SIG-M5 treated with dmso at 0.1 percent for 504 hours (cell line): ENCODE measurements at regions not wholly inside any gene's neighbourhood (a gene's known extent, or its start where the extent isn't known, plus 50 kb on each side); places are given as distances from the start of the nearest gene placed in this dataset.

ENCODE experiments used
- DNase-seq: peaks from one replicate; lab custom pipeline; 2025; ENCODE audit not compliant: unreplicated experiment; lab: John Stamatoyannopoulos, UW

DNA sequence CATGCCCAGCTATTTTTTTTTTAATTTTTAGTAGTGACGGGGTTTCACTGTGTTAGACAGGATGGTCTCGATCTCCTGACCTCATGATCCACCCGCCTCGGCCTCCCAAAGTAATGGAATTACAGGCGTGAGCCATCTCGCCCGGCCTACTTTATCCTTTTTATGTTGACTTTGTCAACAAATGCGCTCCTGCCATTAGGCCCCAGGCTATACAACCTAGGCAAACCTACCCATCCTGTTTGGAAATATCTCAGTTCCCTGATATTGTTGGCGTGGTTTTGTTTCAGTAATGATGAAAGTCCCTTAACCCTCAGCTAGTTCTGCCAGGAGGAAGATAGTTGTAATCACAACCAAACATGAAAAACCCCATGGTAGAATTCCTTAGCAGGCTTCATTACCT, 249.4 kb upstream of the SOX11 start:
- no peak for DNase-seq

DNA sequence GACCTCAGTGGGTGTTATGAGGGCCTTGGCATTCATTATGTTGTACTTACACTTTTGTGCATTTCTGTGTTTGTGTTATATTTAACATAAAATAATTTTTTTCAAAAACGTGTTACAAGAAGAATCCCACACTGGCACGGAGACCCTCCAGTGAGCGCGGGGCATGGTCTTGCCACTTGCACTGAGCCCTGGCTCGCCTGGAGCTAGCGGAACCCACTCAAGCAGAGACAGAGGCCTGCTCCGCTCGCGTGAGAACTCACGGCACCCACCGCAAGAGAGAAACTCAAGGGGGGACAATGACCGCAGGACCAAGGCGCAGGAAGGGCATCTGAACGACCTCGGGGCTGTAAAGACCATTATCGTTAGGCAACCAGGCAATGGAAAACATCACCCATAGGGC, 248.0 kb upstream of the SOX11 start:
- no peak for DNase-seq

DNA sequence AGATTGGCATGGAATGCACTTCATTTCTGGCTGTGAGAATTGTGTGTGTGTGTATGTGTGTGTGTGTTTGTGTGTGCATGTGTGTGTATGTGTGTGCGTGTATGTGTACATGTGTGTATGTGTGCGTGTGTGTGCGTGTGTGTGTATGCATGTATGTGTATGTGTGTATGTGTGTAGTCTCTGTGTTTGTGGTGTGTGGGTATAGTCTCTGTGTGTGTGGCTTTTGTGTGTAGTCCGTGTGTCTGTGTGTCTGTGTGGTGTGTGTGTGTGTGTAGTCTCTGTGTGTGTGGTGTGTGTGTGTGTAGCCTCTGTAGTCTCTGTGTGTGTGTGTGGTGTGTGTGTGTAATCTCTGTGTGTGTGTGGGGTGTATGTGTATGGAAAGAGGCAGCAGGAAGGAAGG, 247.3 kb upstream of the SOX11 start:
- DNase-seq: no peak

DNA sequence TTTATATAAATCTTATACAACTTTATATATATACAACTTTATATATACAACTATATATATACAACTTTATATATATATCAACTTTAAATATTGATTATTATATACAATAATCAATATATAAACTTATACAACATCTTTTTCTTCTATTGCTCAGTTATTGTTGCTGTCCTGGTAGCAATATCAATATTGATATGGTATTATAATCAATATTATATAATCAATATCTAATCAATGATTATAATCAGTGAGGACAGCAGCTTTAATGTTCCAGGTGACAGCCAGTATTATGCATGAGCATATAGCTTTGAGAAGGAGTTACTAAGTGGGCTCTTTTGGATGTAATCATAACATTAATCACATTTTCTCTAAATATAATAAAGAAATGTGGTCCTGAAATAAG, 242.3 kb upstream of the SOX11 start:
- DNase-seq: no peak

DNA sequence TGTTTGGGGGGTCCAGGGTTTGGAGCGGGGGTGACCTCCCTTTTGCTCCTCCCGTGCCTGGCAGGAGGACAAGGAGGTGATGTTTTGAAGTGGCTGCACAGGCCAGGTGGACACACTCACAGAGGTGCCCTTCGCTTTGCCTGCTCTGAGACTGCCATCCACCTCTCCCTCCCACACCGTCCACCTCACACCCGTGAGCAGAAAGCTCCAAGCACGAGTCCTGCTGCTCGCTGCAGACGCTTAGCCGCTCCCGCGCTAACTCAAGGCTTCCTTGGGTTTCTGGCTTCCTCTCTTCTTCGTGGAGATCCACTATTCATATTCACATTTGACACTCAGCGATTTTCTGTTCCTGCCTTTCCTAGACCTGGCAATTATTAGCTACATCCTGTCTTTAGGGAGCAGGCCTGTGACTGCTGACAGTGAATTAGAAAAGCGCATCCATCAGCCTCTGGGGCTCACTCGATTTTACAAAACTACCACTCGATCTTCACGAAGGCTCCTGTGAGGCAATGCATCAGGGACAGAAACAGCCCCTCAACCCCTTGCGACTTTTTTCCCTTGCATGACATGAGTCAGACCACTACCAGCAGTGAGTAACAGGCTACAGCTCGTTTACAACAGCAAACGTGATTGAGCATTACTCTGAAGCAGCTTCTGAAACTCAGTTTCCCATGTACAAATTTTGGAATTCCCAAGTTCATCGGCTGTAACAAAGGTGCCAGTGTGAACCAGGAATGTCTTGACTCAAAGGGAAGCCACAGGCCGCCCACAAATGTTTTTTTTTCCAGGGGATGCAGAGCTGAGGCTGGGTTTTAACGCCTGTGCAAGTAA, 238.7 kb upstream of the SOX11 start:
- DNase-seq: no peak

DNA sequence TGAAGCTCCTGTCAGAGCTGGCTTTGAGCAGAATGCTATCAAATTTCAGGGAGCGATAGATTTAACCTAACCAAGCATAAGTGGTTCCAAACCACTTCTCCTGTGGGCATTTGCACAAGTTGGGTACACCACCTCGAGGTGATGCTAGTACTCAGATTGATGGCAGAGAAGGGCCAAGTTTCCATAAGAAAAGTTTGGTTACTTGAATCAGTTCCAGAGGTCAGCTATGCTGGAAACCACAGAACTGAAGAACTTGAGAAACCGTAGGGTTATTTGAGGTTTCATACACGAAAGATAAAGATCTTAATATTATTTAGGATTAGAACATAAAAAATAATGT, 238.2 kb upstream of the SOX11 start:
- DNase-seq: no peak

DNA sequence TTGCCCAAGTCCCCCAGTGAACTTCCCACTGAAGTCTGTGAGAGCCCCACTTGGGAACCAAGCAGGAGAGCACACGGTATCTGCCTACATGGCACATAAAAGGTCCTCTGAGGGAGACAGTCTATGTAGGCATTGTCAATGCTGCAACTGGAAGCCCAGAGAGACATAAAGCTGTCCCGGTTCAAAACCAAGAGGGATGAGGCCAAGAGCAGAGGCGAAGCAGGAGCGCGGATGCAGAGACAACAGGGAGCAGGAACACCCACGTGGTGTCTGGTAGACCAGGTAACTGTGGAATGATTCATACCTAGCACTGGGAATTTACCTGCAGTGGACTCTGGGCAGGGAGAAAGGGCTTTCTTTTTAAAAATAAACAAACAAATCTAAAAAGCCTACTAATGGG, 233.1 kb upstream of the SOX11 start:
- no peak for DNase-seq

DNA sequence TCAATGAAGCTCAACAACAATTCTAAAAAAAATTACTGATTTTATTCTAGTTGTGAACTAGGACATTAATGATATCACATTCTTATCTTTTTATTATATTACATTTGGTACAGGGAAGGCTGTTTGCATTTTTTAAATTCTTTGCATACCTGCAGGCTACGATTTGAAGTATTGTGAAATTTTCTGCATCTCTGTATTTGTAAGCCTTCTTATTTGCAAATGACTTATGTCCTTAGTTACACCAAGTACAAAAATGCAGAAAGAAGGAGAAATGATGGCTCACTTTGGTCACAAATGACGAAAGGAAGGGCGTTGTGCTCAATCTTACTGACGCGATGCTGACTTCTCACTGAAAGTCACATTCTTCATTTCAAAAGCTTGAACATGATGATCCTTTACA, 227.5 kb upstream of the SOX11 start:
- no peak for DNase-seq

DNA sequence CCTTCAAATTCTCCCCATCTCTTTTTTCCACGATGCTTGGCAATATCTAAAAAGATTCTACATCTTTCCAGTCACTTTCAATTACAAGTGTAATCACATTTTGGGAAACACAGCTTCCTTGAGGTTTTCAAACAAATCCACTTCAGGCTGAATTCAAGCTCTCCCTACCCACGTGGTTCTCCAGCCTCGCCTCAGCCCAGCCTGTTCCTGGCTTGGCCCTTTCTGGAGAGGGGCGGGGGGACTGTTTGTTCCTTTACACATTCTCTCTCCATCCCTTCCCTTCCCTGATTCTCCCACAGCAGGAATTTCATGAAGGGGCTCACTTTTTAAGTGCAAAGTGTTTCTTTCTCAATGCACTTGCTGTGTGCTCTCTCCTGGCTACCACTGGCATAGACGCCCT, 226.3 kb upstream of the SOX11 start:
- DNase-seq: no peak

DNA sequence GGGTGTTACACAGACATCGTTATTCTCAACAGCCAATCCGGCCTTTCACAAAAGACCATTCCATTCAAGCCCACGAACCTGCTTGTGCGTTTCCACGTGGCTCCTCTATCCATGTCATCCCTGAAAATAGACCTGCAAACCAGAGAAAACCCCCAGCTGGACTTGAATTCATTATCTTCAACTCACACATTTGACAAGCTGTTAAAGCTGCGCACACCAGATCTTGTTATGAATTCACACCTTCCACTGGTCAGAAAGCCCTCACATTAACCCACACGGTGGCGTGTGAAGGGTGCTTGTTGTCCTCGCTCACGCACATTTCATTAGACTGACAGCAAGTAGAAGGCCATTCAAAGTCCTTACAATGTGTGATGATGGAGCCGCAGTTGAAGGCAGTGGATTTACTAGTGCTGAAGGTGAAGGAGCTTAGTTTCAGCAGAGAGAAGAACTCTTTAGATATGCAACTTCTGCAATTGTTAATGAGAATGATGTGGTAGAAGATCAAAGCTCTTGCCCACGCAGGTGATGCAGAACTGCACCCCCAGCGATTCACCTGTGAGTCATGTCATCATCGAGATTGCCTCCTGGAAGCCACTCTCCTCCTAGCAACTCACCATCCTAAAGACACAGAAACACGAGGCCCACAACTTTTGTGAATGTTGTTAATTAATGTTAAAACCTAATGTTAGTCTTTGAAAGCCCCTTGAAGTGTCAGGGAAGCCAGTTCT, 224.8 kb upstream of the SOX11 start:
- DNase-seq: no peak

DNA sequence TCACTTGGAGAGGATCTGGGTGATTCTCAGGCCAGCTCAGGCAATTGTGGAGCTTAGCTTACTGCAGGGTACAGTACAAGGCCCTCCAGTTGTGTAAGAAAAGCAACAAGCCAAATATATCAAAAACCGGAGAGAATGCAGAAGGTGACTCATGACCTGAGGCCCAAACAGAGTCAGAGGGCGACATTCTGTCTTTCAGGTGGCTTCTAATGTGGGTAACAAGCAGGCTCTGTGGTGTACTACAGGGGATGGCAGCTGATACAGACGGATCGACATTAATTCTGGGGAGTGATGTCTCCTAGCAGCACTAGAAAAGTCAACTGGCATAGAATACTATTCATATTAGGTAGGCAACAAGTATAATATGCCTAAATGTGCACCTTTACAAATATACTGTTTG, 219.5 kb upstream of the SOX11 start:
- no peak for DNase-seq

DNA sequence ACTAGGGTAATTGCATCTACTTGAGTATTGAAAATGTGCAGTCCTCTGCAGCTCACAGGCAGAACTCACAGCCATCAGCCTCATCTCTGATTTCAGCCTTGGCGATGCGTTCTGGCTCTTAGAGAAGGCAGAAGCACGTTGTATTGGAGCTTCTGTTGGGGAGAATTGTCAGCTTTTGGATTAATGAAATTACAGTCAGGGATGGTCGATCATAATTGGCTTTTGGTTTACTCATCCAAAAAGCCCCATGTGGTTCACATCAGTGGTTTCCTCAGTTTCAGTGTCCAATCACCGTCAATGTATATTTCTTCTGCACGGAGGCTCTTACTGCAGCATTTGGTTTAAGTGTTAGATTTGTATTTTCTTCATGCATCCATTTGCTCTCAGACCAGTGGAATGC, 218.5 kb upstream of the SOX11 start:
- DNase-seq: no peak

DNA sequence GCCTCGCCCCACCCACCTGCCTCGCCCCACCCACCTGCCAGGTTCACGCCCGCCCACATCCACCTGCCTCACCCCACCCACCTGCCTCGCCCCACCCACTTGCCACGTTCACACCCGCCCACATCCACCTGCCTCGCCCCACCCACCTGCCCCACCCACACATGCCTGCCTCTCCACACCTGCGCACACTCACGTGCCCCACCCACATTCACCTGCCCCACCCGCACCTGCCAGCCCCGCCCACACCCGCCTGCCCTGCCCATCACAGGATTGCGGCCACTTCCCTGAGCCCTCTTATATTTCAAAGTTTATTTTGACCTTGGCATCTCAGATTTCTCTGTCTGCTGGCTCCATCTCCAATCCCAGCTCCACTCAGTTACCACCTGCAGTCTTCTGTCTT, 217.5 kb upstream of the SOX11 start:
- DNase-seq: no peak

DNA sequence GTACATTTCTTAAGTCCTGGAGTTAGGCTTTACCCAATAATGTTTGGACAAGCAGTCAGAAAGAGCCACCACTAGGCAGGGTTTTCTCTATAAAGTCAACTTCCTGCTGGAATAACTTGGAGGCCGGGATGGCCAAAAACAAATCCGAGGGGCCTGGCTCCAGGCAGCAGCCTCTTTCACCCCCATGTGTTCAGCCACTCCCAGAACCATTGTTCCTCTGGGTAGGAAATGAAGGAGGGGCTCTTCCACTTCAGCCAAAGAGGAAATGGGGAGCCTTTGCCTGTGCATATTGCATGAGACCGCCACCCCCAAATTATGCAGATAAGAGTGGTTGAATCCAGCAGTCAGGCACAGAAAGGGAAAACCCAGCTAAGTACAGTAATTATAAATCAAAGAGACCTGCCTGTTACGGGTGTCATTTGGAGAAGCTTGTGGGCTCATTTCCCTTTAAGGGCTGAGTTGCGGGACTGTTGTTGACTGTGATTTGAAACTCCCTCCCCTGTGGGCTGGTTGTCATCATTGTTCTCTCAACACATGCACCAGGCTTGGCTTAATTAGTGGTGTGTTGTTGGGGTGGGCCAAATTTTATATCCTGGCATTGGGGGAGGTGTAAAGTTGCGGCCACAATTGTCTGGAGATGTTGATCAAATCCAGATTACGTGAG, 212.8 kb upstream of the SOX11 start:
- DNase-seq: no peak

DNA sequence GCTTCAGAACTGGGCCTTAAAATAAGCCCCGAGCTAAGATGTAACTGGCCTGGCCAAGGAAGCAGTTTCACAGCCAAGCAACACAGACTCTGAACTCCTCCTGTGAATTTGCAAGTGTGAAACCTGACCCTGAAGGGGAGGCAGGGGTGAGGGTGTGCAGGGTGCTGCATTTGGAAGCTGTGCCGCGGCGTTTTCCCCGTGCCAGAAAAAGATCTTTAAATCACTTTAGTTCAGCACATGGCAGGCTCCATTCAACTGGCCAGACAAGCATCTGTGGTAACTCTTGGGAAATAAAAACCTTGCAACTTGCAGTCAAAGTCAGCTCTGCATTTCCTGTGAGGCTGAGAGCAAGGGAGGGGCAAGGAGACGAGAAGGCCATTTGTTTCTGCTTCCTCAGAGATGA, 209.3 kb upstream of the SOX11 start:
- DNase-seq: no peak

DNA sequence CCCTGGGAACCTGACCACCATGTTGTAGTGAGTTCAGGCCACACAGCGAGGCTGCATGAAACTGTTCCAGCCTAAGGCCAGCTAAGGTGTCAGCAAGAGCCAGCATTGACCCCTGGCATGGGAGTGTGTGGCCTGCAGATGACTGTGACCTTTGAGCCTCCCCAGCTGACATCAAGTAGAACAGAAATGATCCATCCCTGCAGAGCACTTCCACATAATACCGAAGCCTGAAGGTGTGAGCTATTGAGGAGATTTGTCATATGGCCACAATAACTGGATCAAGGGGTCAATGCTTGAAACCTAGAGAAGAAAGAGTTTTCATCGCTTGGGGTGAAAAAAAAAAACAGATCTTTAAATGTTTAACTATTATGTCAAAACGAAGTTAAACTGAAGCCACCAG, 207.3 kb upstream of the SOX11 start:
- no peak for DNase-seq

DNA sequence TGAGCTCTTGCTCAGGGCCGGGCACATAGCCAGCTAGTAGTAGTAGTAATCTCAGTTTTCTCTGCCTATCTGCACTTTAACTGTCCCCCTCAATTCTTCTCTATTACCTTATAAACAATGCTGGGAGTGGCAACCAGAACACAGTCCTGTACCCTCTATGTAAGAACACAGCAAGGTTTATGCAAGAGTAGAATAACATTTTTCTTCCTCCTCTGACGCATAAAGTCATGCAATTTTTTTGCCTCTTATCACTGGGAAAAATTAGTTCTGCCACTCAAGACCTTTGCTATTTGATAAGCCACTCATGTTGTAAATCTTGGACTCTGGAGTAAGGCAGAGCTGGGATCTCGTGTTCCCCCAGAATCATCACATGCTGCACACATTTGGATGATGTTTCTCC, 200.7 kb upstream of the SOX11 start:
- DNase-seq: no peak

DNA sequence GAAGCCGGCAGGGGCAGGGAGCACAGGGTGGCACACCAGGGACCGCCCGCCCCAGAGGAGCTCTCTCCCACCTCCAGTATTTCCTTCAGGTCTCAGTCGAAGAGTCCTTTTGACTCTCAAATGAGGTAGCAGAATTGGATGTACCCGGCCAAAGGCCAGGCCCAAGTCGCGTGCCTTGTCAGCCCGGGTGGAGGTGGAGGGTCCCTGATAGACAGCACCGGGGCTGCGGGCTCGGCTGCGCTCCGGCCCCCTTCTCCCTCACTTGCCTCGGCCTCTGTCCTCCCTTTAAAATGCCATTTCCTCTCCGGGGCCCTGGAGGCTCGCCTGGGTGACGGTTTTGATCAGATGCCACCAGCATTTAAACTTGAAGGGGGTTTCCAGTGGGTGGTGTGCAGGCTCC, 198.9 kb upstream of the SOX11 start:
- no peak for DNase-seq

DNA sequence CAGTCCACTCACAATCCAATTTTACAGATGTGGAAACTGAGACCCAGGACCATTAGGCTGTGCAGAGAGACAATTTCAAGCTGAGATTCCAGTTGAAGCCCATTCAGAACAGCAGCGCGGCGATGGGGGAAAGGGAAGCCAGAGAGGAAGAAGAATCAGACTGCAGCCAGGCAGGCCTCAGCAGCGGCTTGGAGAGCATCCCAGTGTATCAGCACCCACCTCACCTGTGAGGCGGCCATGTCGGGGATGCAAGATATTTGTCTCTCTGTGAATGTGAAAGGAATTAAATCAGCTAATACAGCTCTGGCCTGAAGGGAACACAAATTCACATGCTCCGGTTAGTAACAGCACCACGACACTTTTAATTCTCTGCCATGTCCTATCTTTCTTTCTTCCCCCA, 198.0 kb upstream of the SOX11 start:
- no peak for DNase-seq

DNA sequence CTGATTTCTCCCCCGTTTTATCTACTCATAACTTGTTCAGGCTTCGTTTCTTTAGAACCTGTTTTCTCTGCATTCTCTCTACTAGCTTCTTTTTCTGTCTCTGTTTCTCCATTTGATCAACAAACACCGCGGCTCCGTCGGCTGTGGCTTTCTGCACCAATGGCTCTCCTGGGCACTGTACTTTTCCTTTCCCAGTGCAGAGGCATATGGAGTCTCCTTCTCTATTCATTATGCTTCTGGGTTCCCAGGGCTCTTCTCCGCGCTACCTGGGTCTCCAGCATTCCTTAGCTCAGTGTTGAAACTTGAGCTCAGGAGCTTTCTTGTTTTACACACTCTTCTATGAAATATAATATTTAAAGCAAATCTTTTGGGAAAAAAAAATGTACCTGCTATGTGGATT, 196.6 kb upstream of the SOX11 start:
- DNase-seq: no peak

DNA sequence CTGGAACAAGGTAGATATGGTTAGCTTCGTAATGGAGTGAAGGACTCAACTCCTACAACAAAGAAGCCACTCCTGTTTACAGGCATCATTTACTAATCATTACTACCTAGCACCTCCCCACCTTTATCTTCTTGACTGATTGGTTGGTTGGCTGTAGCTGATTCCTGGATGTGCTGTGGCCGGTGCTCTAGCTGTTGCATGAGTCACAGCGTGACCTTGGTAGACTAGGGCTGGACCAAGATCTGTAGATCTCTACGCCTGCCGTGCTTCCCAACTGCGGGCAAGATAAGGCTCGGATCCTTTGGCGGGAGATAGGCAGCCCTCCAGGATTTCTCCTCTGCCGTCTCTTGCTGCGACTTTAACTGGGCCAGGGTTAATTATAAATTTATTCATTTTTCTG, 194.3 kb upstream of the SOX11 start:
- no peak for DNase-seq

DNA sequence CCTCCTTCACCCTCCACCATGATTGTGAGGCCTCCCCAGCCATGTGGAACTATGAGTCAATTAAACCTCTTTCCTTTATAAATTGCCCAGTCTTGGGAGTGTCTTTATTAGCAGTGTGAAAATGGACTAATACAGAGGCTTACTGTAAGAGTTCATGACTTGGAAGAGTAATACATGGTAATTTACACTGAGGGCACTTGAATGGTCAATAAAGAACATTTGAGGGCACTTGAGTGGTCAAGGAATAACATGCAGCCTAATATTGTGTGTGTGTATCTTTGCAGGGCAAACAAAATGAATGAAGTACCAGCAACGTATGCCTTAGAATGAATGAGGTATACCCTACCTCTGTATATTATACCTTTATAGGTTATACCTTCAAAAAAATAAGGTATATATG, 190.4 kb upstream of the SOX11 start:
- no peak for DNase-seq
